SJSA1 (cell line): ENCODE measurements at regions not wholly inside any gene's neighbourhood (a gene's known extent, or its start where the extent isn't known, plus 50 kb on each side); places are given as distances from the start of the nearest gene placed in this dataset.
"Not testable (repeated sequence)": the region's sequence is repeated elsewhere in the genome, so short reads cannot be mapped to it uniquely, and the experiment has no call there.

Source experiments
- DNase-seq, 2 experiments: peaks; one replicate each; pipeline ENCODE4 v3.0.0-alpha.2; 2015 to 2020; ENCODE audit warnings: low spot score in 2 of 2, low read depth in 1 of 2
- H3K27ac ChIP-seq: fragments of 250-450 bp; sonication (Bioruptor Pico); 2 replicates; pipeline ENCODE4 v1.5.1; 2020; ENCODE audit warnings: mild to moderate bottlenecking, moderate library complexity
- H3K27me3 ChIP-seq: fragments of 250-450 bp; sonication (Bioruptor Pico); replicated peaks from 2 replicates; pipeline ENCODE4 v1.5.1; 2020; ENCODE audit warnings: mild to moderate bottlenecking, moderate library complexity
- H3K36me3 ChIP-seq: fragments of 250-450 bp; sonication (Bioruptor Pico); 2 replicates; pipeline ENCODE4 v1.5.1; 2020; ENCODE audit warnings: mild to moderate bottlenecking
- H3K4me1 ChIP-seq: fragments of 250-450 bp; sonication (Bioruptor Pico); replicated peaks from 2 replicates; pipeline ENCODE4 v1.6.1; 2021; ENCODE audit warnings: mild to moderate bottlenecking
- H3K4me3 ChIP-seq: fragments of 250-450 bp; sonication (Bioruptor Pico); 2 replicates; pipeline ENCODE4 v1.5.1; 2020; ENCODE audit warnings: mild to moderate bottlenecking
- H3K9me3 ChIP-seq: fragments of 250-450 bp; sonication (Bioruptor Pico); replicated peaks from 2 replicates; pipeline ENCODE4 v1.5.1; 2020; ENCODE audit warnings: mild to moderate bottlenecking

DNA sequence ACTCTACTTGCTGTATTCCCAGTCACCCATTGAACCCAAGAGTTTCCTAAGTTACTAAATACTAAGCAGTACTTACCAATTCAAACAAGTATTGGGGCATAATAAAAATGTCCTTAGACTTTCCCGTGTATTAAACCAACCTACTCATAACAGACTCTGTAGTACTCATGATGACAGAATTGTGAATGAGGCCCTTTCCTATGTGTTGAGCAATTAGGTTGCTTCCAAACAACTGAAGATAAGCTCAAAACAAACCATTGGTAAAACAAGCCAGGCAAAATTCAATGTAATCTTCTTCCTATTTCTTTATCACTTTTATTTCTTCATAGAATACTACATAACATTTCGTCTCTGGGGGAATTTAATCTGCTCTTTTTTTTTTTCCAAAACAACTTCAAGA is 106.5 kb upstream of the ANK3 start:
- no peak for DNase-seq
- Histone ChIP-seq H3K4me3 (no peak overlapping the region), H3K36me3 (no peaks in the 10 kb centered on the region)

DNA sequence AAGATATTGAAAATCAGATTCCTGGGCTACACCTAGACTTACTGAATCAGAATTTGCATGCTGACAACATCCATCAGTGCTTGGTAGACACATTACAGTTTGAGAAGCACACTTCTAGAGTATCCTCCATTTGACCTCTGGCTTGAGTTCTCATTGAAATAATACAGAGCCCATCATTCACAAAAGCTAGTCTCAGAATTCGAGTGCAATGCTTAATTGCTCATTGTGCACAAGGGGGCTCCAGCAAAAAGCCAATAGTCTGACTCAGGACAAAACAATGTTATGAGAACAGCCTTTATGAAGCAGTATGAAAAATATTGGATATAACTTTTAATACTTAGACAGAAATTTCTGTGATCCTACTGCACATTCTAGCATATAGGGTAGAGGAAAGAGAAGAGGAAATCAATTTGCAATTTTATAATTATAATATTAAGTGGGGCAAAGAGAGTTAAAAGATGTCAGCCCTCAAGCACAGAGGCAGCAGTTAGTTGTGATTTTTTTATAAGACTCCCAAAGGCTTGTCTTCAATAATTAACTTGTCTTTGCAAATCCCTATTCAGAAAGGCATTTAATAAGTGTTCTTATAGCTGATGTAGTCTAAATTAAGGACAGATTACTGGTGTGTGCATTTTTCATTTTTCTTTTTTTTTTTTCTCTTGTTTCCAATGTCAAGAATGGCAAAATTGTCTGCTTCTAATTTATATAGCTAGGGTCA is 105.8 kb upstream of the ANK3 start:
- Histone ChIP-seq H3K4me1 (no peaks in the 10 kb centered on the region), H3K36me3 (no peaks in the 10 kb centered on the region), H3K27ac (no peak overlapping the region), H3K9me3 (no peaks in the 10 kb centered on the region), H3K4me3 (no peak overlapping the region), H3K27me3 (0 out of 2 replicates have a peak, but pooled peaks cover 6% of the 10 kb centered on the region)
- no peak for DNase-seq

More for the DNA sequence above, 106.5 kb upstream of the ANK3 start:
- Histone ChIP-seq H3K4me1 (no peaks in the 10 kb centered on the region), H3K9me3 (no peaks in the 10 kb centered on the region), H3K27ac (no peak overlapping the region), H3K27me3 (0 out of 2 replicates have a peak, but pooled peaks cover 6% of the 10 kb centered on the region)

DNA sequence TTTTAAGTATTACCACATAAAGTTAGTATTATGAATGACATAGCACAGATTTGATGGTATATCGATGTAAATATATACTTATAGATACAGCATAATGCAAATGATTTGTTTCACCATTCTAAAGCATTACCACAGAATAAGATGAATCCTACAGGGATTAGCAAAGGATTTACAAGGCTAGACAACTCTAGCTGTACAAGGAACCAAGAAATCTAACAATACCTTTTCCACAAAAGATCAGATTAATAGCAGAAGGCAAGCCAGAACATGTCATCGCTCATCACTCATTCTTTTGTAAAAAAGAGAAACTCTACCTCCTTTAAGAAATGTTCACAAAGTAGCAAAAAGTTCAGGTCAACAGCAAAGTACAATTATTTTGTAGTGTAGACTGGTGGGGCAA is 105.1 kb upstream of the ANK3 start:
- no peak overlapping the region for H3K4me3 ChIP-seq
- H3K4me1 ChIP-seq, result no peaks in the 10 kb centered on the region
- H3K9me3 ChIP-seq, result no peaks in the 10 kb centered on the region
- no peak overlapping the region for H3K27ac ChIP-seq
- DNase-seq, result no peak
- H3K36me3 ChIP-seq, result no peaks in the 10 kb centered on the region
- 0 out of 2 replicates have a peak, but pooled peaks cover 6% of the 10 kb centered on the region for H3K27me3 ChIP-seq

DNA sequence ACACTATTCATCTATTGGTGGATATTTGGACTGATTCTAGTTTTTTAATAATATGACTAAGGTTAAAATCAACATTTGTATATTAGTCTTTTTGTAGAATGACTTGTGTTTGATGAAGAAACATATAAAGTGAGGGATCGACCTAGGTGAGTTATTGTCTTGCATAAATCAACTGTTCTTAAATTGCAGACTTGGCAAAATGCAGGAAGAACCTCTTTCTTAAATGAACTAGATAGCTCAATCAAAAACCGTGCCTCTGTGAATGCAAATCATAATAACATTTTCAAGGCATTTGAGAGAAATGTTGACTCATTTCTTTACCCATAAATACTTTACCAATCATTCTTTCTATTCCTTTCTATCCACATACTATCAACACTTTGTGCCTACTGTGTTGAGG is 101.5 kb upstream of the ANK3 start:
- no peak for DNase-seq
- H3K4me1 ChIP-seq, result no peaks in the 10 kb centered on the region
- 0 out of 2 replicates have a peak, but pooled peaks cover 6% of the 10 kb centered on the region for H3K27me3 ChIP-seq
- no peak overlapping the region for H3K27ac ChIP-seq
- no peak overlapping the region for H3K4me3 ChIP-seq
- no peaks in the 10 kb centered on the region for H3K9me3 ChIP-seq
- H3K36me3 ChIP-seq, result no peaks in the 10 kb centered on the region

DNA sequence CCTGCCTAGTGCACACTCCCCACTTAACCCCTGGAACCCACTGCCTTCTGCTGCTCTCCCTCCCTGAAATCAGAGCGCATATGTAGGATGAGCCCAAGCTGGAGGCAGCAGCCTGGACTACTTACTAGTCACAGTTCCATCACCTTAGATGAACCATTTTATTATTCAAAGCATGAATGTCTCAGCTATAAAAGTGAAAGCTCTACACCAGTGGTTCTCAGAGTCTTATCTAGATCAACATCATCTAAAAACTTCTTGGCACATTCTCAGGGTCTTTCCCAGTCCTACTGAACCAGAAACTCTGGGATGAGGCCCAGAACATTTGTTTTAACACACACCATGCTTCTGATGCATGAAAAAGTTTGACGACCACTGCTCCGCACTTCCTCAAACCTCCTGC is 100.3 kb upstream of the ANK3 start:
- Histone ChIP-seq H3K27me3 (0 out of 2 replicates have a peak, but pooled peaks cover 2% of the 10 kb centered on the region), H3K4me1 (no peaks in the 10 kb centered on the region), H3K36me3 (no peaks in the 10 kb centered on the region), H3K4me3 (no peak overlapping the region), H3K9me3 (no peaks in the 10 kb centered on the region), H3K27ac (no peak overlapping the region)
- no peak for DNase-seq

DNA sequence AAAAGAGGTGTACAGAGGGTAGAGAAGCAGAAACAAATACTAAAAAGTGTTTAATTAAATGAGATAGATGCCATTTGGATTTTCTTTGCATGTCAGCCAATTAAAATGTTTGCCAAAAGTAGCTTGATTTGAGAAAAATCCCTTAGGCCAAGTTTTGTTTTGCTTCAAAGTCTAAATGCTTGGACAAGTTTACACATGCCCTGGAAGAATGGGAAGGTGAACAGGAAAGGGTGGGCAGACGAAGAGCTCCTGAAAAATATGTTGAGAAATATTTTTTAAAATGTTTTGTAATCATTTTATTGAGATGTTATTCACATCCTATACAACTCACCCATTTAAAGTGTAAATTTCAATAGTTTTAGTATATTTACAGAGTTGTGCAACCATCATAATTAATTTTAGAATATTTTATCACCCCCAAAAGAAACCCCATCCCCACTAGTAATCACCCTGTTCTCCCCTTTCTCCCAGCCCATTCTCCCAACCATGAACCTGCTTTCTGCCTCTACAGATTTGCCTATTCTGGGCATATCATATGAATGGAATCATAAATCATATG is 98.5 kb upstream of the ANK3 start:
- Histone ChIP-seq H3K27ac (no peak overlapping the region), H3K9me3 (no peaks in the 10 kb centered on the region), H3K36me3 (no peaks in the 10 kb centered on the region), H3K4me1 (no peaks in the 10 kb centered on the region), H3K4me3 (no peak overlapping the region), H3K27me3 (no peaks in the 10 kb centered on the region)
- no peak for DNase-seq

DNA sequence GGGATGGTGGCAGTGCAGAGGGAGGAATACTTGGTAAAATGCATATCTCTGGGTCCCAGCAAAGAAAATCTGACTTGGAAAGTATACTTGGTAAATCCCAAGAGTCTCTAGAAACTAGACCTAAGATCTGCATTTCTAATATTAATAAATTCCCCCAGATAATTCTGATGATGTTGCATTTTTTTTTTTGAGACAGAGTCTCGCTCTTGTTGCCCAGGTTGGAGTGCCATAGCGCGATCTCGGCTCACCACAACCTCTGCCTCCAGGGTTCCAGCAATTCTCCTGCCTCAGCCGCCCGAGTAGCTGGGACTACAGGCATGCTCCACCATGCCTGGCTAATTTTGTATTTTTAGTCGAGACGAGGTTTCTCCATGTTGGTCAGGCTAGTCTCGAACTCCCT is 97.9 kb upstream of the ANK3 start:
- DNase-seq, result no peak
- Histone ChIP-seq H3K27ac (no peak overlapping the region), H3K27me3 (no peaks in the 10 kb centered on the region), H3K4me3 (no peak overlapping the region), H3K36me3 (no peaks in the 10 kb centered on the region), H3K4me1 (no peaks in the 10 kb centered on the region), H3K9me3 (no peaks in the 10 kb centered on the region)

DNA sequence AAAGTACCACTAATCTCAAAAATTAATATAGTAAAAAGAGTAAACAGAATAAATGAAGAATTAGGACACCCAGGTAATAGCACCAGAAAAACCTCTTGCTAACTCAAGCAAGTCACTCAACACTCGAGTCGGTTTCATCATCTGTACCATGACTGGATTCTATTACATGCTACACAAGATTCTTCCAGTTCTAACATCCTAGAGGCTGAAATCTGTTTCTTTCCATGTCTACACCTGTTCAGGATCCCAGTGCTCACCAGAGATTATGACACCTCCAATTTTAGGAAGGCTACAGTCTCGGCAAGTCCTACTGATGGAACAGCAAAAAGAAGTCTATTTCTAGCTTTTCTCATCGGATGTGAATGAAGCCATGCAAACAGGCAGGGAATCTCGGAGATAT is 95.3 kb upstream of the ANK3 start:
- no peaks in the 10 kb centered on the region for H3K36me3 ChIP-seq
- no peaks in the 10 kb centered on the region; the same call in 1 of the 2 replicates for H3K4me1 ChIP-seq
- DNase-seq, result no peak
- H3K4me3 ChIP-seq, result no peak overlapping the region
- H3K9me3 ChIP-seq, result no peaks in the 10 kb centered on the region
- no peaks in the 10 kb centered on the region for H3K27me3 ChIP-seq
- no peak overlapping the region for H3K27ac ChIP-seq

DNA sequence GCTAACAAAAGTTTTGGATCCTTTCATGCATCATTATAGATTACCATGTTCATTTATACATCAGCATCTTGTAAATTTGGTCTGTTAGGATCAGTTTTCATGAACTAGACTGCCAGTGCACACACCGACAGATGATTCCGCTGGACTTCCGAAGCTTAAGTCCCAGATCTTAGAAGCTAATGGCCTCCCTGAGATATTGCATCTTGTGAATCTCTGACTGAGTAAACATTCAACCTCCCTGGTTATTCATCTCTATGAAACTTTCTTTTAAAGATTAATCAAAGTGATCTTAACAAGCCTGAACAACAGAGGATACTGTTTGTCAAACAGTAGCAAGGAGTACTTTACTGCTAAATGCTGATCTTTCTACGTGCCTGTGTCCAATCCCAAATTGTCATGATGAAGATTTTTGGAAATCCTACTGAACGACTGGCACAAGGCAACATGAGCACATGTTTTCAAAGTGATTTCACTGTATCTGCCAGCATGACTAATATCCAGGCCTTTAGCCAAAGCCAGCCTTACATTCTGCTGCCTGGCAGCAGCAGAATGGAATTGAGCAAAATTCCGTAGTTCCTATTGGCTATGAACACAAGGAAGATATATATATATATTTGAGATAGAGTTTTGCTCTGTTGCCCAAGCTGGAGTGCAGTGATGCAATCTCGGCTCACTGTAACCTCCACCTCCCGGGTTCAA is 91.3 kb upstream of the ANK3 start:
- no peaks in the 10 kb centered on the region; the same call in 1 of the 2 replicates for H3K4me1 ChIP-seq
- H3K27me3 ChIP-seq, result no peaks in the 10 kb centered on the region
- H3K36me3 ChIP-seq, result no peaks in the 10 kb centered on the region
- H3K4me3 ChIP-seq, result no peak overlapping the region
- DNase-seq, result no peak
- H3K9me3 ChIP-seq, result no peaks in the 10 kb centered on the region
- no peak overlapping the region for H3K27ac ChIP-seq

DNA sequence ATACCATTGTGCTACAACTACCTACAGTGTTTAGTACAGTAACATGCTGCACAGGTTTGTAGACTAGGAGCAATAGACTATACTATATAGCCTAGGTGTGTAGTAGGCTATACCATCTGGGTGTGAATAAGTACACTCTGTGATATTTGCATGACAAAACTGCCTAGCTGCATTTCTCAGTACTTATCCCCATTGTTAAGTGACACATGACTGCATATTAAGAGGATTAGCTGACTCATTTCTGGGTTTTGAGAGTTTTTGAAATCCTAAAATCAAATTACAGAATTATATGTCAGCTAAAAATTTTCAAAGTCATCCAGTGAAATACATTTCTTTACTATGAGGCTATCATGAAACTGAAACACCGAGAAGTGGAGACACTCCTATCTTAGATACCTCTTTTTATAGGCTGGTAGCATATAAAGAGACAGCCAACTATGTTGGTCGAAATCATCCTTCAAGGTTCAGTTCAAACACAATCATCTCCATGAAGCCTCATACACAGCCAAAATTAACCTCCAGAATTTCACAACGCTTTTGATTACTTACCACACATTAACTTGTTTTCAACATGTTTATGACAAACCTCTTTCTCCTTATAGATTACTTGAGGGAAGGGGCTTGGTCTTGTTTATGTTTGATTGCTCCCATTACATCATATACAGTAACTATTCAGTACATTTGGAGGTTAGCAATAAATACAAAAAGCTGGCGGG is 89.8 kb upstream of the ANK3 start:
- H3K9me3 ChIP-seq, result no peaks in the 10 kb centered on the region
- DNase-seq, result no peak
- no peak overlapping the region for H3K4me3 ChIP-seq
- no peak overlapping the region for H3K27ac ChIP-seq
- H3K4me1 ChIP-seq, result no peaks in the 10 kb centered on the region; the same call in 1 of the 2 replicates
- no peaks in the 10 kb centered on the region for H3K27me3 ChIP-seq
- H3K36me3 ChIP-seq, result no peaks in the 10 kb centered on the region

DNA sequence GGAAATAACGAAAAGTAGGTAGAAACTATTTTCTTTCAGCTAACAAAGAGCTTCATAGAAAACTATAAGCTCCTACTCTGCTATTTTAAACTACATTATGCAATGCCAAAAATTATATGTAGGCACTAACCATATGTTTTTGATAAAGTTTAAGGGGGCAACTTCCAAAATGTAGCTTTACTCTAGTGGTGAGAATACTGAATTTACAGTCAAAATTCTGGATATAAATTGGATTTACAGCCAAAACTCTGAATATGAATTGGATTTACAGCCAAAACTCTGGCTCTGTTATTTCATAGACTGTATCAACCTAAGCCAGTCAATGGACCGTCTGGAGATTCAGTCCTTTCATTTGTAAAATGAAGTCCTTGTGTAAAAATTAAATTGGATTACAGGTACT is 86.8 kb upstream of the ANK3 start:
- no peaks in the 10 kb centered on the region for H3K9me3 ChIP-seq
- no peak overlapping the region for H3K27ac ChIP-seq
- H3K36me3 ChIP-seq, result no peaks in the 10 kb centered on the region
- H3K27me3 ChIP-seq, result no peaks in the 10 kb centered on the region
- no peak for DNase-seq
- H3K4me1 ChIP-seq, result peaks cover 4% of the 10 kb centered on the region
- H3K4me3 ChIP-seq, result no peak overlapping the region

DNA sequence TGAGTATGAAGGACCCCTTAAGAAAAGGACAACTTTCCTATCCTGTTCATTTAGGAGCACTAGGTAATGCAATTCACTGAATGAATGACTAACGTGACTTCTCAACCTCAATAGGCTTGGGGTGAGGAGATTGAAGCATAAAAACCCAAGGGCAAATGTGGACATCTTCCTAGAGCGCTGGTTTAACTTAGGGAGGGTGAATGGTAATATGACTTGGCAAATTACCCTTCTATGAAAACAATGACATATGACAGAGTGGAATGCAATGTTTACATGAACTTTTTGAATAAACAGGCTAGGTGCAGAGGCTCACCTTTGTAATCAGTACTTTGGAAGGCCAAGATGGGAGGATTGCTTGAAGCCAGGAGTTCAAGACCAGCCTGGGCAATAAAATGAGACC is 83.9 kb upstream of the ANK3 start:
- no peaks in the 10 kb centered on the region for H3K9me3 ChIP-seq
- H3K36me3 ChIP-seq, result no peaks in the 10 kb centered on the region
- H3K27ac ChIP-seq, result no peak overlapping the region
- peaks cover 4% of the 10 kb centered on the region; the same call in 1 of the 2 replicates for H3K4me1 ChIP-seq
- no peak overlapping the region for H3K4me3 ChIP-seq
- H3K27me3 ChIP-seq, result no peaks in the 10 kb centered on the region
- no peak for DNase-seq

DNA sequence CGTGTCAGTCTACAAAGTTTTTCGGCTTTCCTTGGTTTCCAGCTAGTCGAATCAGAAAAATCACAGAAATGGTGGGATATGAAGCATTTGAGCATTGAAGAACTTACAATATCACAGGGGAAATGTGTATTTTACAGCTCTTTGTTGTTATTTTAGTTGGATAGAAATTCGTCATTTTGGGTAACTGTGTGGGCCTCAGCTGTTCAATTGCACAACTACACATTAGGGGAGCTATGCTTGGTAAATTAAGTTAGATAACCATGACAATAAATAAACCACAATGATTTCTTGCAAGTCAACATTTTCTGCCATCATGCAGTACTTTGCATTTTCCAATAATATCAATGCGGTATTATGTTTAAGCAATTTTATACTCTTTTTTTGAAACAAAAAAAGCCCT is 80.4 kb upstream of the ANK3 start:
- no peaks in the 10 kb centered on the region for H3K9me3 ChIP-seq
- peaks cover 19% of the 10 kb centered on the region for H3K4me1 ChIP-seq
- no peak overlapping the region for H3K4me3 ChIP-seq
- DNase-seq, result no peak
- H3K27ac ChIP-seq, result no peak overlapping the region
- H3K36me3 ChIP-seq, result no peaks in the 10 kb centered on the region
- no peaks in the 10 kb centered on the region for H3K27me3 ChIP-seq

DNA sequence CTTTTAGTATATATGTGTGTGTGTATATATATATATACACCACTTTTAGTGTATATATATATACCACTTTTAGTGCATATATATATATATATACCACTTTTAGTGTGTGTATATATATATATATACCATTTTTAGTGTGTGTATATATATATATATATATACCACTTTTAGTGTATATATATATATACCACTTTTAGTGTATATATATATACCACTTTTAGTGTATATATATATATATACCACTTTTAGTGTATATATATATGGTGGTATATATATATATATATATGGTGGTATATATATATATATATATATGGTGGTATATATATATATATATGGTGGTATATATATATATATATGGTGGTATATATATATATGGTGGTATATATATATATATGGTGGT is 79.5 kb upstream of the ANK3 start:
- not testable (repeated sequence) for H3K9me3 ChIP-seq, H3K27me3 ChIP-seq

More for the DNA sequence above, 79.5 kb upstream of the ANK3 start:
- not testable (repeated sequence) for H3K4me3 ChIP-seq, H3K27ac ChIP-seq, H3K36me3 ChIP-seq, DNase-seq
- peaks cover 19% of the 10 kb centered on the region for H3K4me1 ChIP-seq
